ENCODE measurements at regions not wholly inside any gene's neighbourhood (a gene's known extent, or its start where the extent isn't known, plus 50 kb on each side); places are given as distances from the start of the nearest gene placed in this dataset.

GRCh38 chr17:72562615-72563188, 441.9 kb downstream of the SOX9 start:
- ATAC-seq = no peak

GRCh38 chr17:72563952-72564351, 443.1 kb downstream of the SOX9 start:
- TF ChIP-seq ARNTL (CRISPR knock-in tag; IDR thresholded peaks at IDR 0.05; ENCODE audit: borderline replicate concordance, low read depth) (no peak), PPARA (CRISPR knock-in tag; IDR thresholded peaks at IDR 0.05; ENCODE audit: borderline replicate concordance) (no peak), ISL1 (CRISPR knock-in tag; IDR thresholded peaks at IDR 0.05) (no peak), TOX (CRISPR knock-in tag; IDR thresholded peaks at IDR 0.05; ENCODE audit: borderline replicate concordance) (no peak)
- ATAC-seq = no peak

More at GRCh38 chr17:72562615-72563188, 441.9 kb downstream of the SOX9 start:
- TF ChIP-seq ZNF8 (CRISPR knock-in tag; IDR thresholded peaks at IDR 0.05) (no peak), ZNF70 (CRISPR knock-in tag; IDR thresholded peaks at IDR 0.05) (no peak), CREB5 (CRISPR knock-in tag; IDR thresholded peaks at IDR 0.05; ENCODE audit: low read depth) (no peak), BACH2 (CRISPR knock-in tag; IDR thresholded peaks at IDR 0.05; ENCODE audit: borderline replicate concordance) (no peak)

GRCh38 chr17:72565006-72565405, 444.2 kb downstream of the SOX9 start:
- TF ChIP-seq ZNF565 (CRISPR knock-in tag; conservative IDR thresholded peaks at IDR 0.05; ENCODE audit: low read depth) = no peak
- TF ChIP-seq ZNF70 (CRISPR knock-in tag; IDR thresholded peaks at IDR 0.05) = no peak
- TF ChIP-seq SNAI2 (CRISPR knock-in tag; IDR thresholded peaks at IDR 0.05) = no peak
- TF ChIP-seq GLIS3 (CRISPR knock-in tag; IDR thresholded peaks at IDR 0.05) = no peak
- TF ChIP-seq ZFP30 (CRISPR knock-in tag; IDR thresholded peaks at IDR 0.05) = no peak
- TF ChIP-seq RARB (CRISPR knock-in tag; IDR thresholded peaks at IDR 0.05) = no peak
- no peak for TF ChIP-seq ZNF8 (CRISPR knock-in tag; IDR thresholded peaks at IDR 0.05)
- no peak for TF ChIP-seq BACH2 (CRISPR knock-in tag; IDR thresholded peaks at IDR 0.05; ENCODE audit: borderline replicate concordance)
- no peak for TF ChIP-seq ISL1 (CRISPR knock-in tag; IDR thresholded peaks at IDR 0.05)
- no peak for TF ChIP-seq ZC3H10 (CRISPR knock-in tag; IDR thresholded peaks at IDR 0.05)
- TF ChIP-seq TOX (CRISPR knock-in tag; IDR thresholded peaks at IDR 0.05; ENCODE audit: borderline replicate concordance) = no peak
- TF ChIP-seq ARNTL (CRISPR knock-in tag; IDR thresholded peaks at IDR 0.05; ENCODE audit: borderline replicate concordance, low read depth) = no peak
- ATAC-seq = no peak

- TF ChIP-seq ESRRG (CRISPR knock-in tag; IDR thresholded peaks at IDR 0.05) (no peak), ZNF565 (CRISPR knock-in tag; conservative IDR thresholded peaks at IDR 0.05; ENCODE audit: low read depth) (no peak), PATZ1 (CRISPR knock-in tag; IDR thresholded peaks at IDR 0.05; ENCODE audit: borderline replicate concordance) (no peak), POU6F1 (CRISPR knock-in tag; IDR thresholded peaks at IDR 0.05; ENCODE audit: borderline replicate concordance, low read depth) (no peak), ZFP30 (CRISPR knock-in tag; IDR thresholded peaks at IDR 0.05) (no peak), TCF4 (CRISPR knock-in tag; IDR thresholded peaks at IDR 0.05; ENCODE audit: borderline replicate concordance) (no peak), TSHZ2 (CRISPR knock-in tag; IDR thresholded peaks at IDR 0.05) (no peak), CREB5 (CRISPR knock-in tag; IDR thresholded peaks at IDR 0.05; ENCODE audit: low read depth) (no peak), RARB (CRISPR knock-in tag; IDR thresholded peaks at IDR 0.05) (no peak), ZNF70 (CRISPR knock-in tag; IDR thresholded peaks at IDR 0.05) (no peak), CSRNP3 (CRISPR knock-in tag; IDR thresholded peaks at IDR 0.05) (no peak), ISL1 (CRISPR knock-in tag; IDR thresholded peaks at IDR 0.05) (no peak), TOX (CRISPR knock-in tag; IDR thresholded peaks at IDR 0.05; ENCODE audit: borderline replicate concordance) (no peak), PPARA (CRISPR knock-in tag; IDR thresholded peaks at IDR 0.05; ENCODE audit: borderline replicate concordance) (no peak), ZNF8 (CRISPR knock-in tag; IDR thresholded peaks at IDR 0.05) (no peak), OSR1 (CRISPR knock-in tag; IDR thresholded peaks at IDR 0.05) (no peak), BACH2 (CRISPR knock-in tag; IDR thresholded peaks at IDR 0.05; ENCODE audit: borderline replicate concordance) (no peak)
- ATAC-seq = no peak
Observed at GRCh38 chr17:72565758-72566157, 444.9 kb downstream of the SOX9 start.
